ENCODE measurements at regions not wholly inside any gene's neighbourhood (a gene's known extent, or its start where the extent isn't known, plus 50 kb on each side); places are given as distances from the start of the nearest gene placed in this dataset.

GRCh38 chr15:93290618-93290946 is 201.6 kb upstream of the RGMA start:
- TF ChIP-seq POLR2AphosphoS5 (IDR thresholded peaks at IDR 0.05; ENCODE audit: borderline replicate concordance, low read depth, low read length): no peak
- TF ChIP-seq EZH2 (IDR thresholded peaks at IDR 0.05): no peak
- TF ChIP-seq FOXP2 (optimal IDR thresholded peaks at IDR 0.05; ENCODE audit: control extremely low read depth, extremely low read length, insufficient read depth): no peak

All from SK-N-MC (cell line).